Nephron (organoid): ENCODE measurements at regions not wholly inside any gene's neighbourhood (a gene's known extent, or its start where the extent isn't known, plus 50 kb on each side); places are given as distances from the start of the nearest gene placed in this dataset.

ENCODE experiments used
- H3K27ac Mint-ChIP-seq, 3 experiments: 2 replicates each; pipeline ENCODE4 v1.8.0; 2020; ENCODE audit warnings: mixed read lengths in 3 of 3, mild to moderate bottlenecking in 2 of 3, moderate library complexity in 1 of 3
- H3K27me3 Mint-ChIP-seq: 2 replicates; pipeline ENCODE4 v1.8.0; 2021; ENCODE audit warnings: low read depth, mild to moderate bottlenecking, moderate library complexity, mixed read lengths
- H3K36me3 Mint-ChIP-seq: 2 replicates; pipeline ENCODE4 v1.8.0; 2020; ENCODE audit warnings: low read depth, mixed read lengths
- H3K4me1 Mint-ChIP-seq: 2 replicates; pipeline ENCODE4 v1.8.0; 2020; ENCODE audit warnings: mixed read lengths
- H3K4me3 Mint-ChIP-seq, 3 experiments: 2 replicates each; pipeline ENCODE4 v1.8.0; 2020; ENCODE audit warnings: mild to moderate bottlenecking in 3 of 3, mixed read lengths in 3 of 3, moderate library complexity in 2 of 3
- H3K9me3 Mint-ChIP-seq: 2 replicates; pipeline ENCODE4 v1.8.0; 2020; ENCODE audit warnings: mixed read lengths
- CTCF ChIP-seq, 3 experiments: fragments of 200-600 bp; sonication (generic); IDR thresholded peaks; one replicate each; pipeline ENCODE4 v1.5.0; 2021; ENCODE audit warnings: antibody characterized with exemption in 3 of 3; ENCODE audit not compliant: unreplicated experiment in 3 of 3

- Mint-ChIP-seq H3K36me3 (peaks cover 6% of the 10 kb centered on the region), H3K4me3 (no peak overlapping the region), H3K27me3 (no peaks in the 10 kb centered on the region), H3K4me1 (peaks cover 20% of the 10 kb centered on the region), H3K9me3 (peaks cover 24% of the 10 kb centered on the region), H3K27ac (no peak overlapping the region)
- no peak for TF ChIP-seq CTCF (IDR thresholded peaks at IDR 0.05; ENCODE audit: unreplicated experiment in 3 of 3)
Measured at GRCh38 chr11:12315024-12315423, 62.3 kb upstream of the PARVA start.

- no peak overlapping the region for H3K27ac Mint-ChIP-seq
Measured at GRCh38 chr11:12316432-12316831, 60.9 kb upstream of the PARVA start.

GRCh38 chr11:12318791-12319438 lies 58.5 kb upstream of the PARVA start:
- TF ChIP-seq CTCF (IDR thresholded peaks at IDR 0.05; ENCODE audit: unreplicated experiment in 3 of 3): no peak
- no peak overlapping the region for H3K4me3 Mint-ChIP-seq
- H3K36me3 Mint-ChIP-seq: peaks cover 6% of the 10 kb centered on the region
- H3K4me1 Mint-ChIP-seq: peaks cover 27% of the 10 kb centered on the region
- peaks cover 5% of the 10 kb centered on the region for H3K27me3 Mint-ChIP-seq
- peaks cover 14% of the 10 kb centered on the region for H3K9me3 Mint-ChIP-seq
- H3K27ac Mint-ChIP-seq: peak overlapping the region; percentile 41 to 71 (median 41)

More at GRCh38 chr11:12316432-12316831, 60.9 kb upstream of the PARVA start:
- peaks cover 6% of the 10 kb centered on the region for H3K36me3 Mint-ChIP-seq
- no peak overlapping the region for H3K4me3 Mint-ChIP-seq
- TF ChIP-seq CTCF (IDR thresholded peaks at IDR 0.05; ENCODE audit: unreplicated experiment in 3 of 3): no peak
- H3K9me3 Mint-ChIP-seq: peaks cover 23% of the 10 kb centered on the region
- peaks cover 5% of the 10 kb centered on the region for H3K27me3 Mint-ChIP-seq
- peaks cover 27% of the 10 kb centered on the region for H3K4me1 Mint-ChIP-seq

- no peak for TF ChIP-seq CTCF (IDR thresholded peaks at IDR 0.05; ENCODE audit: unreplicated experiment in 3 of 3)
- Mint-ChIP-seq H3K9me3 (peaks cover 14% of the 10 kb centered on the region), H3K27ac (peak overlapping the region; percentile 41 to 71 (median 41)), H3K4me1 (peaks cover 27% of the 10 kb centered on the region), H3K36me3 (peaks cover 6% of the 10 kb centered on the region), H3K27me3 (peaks cover 5% of the 10 kb centered on the region), H3K4me3 (no peak overlapping the region)
Measured at GRCh38 chr11:12319461-12319951, 57.9 kb upstream of the PARVA start.

- Mint-ChIP-seq H3K4me3 (no peak overlapping the region), H3K27me3 (peaks cover 5% of the 10 kb centered on the region)
Measured at GRCh38 chr11:12319988-12320387, 57.4 kb upstream of the PARVA start.

More at GRCh38 chr11:12319988-12320387, 57.4 kb upstream of the PARVA start:
- peaks cover 11% of the 10 kb centered on the region for H3K9me3 Mint-ChIP-seq
- no peak for TF ChIP-seq CTCF (IDR thresholded peaks at IDR 0.05; ENCODE audit: unreplicated experiment in 3 of 3)
- peaks cover 6% of the 10 kb centered on the region for H3K36me3 Mint-ChIP-seq
- peak overlapping the region; percentile 41 to 71 (median 41) for H3K27ac Mint-ChIP-seq
- peaks cover 27% of the 10 kb centered on the region for H3K4me1 Mint-ChIP-seq
